Neural cell (in vitro differentiated cells): ENCODE measurements at regions not wholly inside any gene's neighbourhood (a gene's known extent, or its start where the extent isn't known, plus 50 kb on each side); places are given as distances from the start of the nearest gene placed in this dataset.

Experiments used
- EP300 ChIP-seq: fragments of 450-650 bp; conservative IDR thresholded peaks from 2 replicates; pipeline ENCODE4 v1.6.1; 2014; ENCODE audit warnings: antibody characterized with exemption, mild to moderate bottlenecking, moderate library complexity; ENCODE audit not compliant: poor library complexity, severe bottlenecking
- EZH2 ChIP-seq: fragments of 200-600, 300-800 bp; shearing (Covaris generic), sonication (generic); IDR thresholded peaks from 2 replicates; pipeline ENCODE4 v1.6.1; 2014; ENCODE audit warnings: antibody characterized with exemption, low read length, borderline replicate concordance, mild to moderate bottlenecking; ENCODE audit not compliant: insufficient read depth, poor library complexity, severe bottlenecking
- MXI1 ChIP-seq: fragments of 450-650 bp; conservative IDR thresholded peaks from 2 replicates; pipeline ENCODE4 v1.6.1; 2014; ENCODE audit warnings: antibody characterized with exemption, mild to moderate bottlenecking; ENCODE audit not compliant: poor library complexity, severe bottlenecking
- POLR2AphosphoS5 ChIP-seq: IDR thresholded peaks from 2 replicates; pipeline ENCODE4 v1.6.1; 2012
- RAD21 ChIP-seq: fragments of 450-650 bp; conservative IDR thresholded peaks from 2 replicates; pipeline ENCODE4 v1.6.1; 2014; ENCODE audit warnings: antibody characterized with exemption, mild to moderate bottlenecking, moderate library complexity
- SMC3 ChIP-seq: fragments of 450-650 bp; conservative IDR thresholded peaks from 2 replicates; pipeline ENCODE4 v1.6.1; 2014; ENCODE audit warnings: antibody characterized with exemption, mild to moderate bottlenecking, moderate library complexity; ENCODE audit not compliant: poor library complexity
- TAF1 ChIP-seq: IDR thresholded peaks from 2 replicates; pipeline ENCODE4 v1.6.1; 2012; ENCODE audit warnings: low read depth
- TF ChIP-seq, protein P1 (sequence below): IDR thresholded peaks from 2 replicates; pipeline ENCODE4 v1.6.1; 2012; ENCODE audit warnings: borderline replicate concordance
- TF ChIP-seq, protein P2 (sequence below): fragments of 450-650 bp; IDR thresholded peaks from 2 replicates; pipeline ENCODE4 v1.5.1; 2014; ENCODE audit warnings: antibody characterized with exemption, mild to moderate bottlenecking, moderate library complexity; ENCODE audit not compliant: poor library complexity, severe bottlenecking

DNA sequence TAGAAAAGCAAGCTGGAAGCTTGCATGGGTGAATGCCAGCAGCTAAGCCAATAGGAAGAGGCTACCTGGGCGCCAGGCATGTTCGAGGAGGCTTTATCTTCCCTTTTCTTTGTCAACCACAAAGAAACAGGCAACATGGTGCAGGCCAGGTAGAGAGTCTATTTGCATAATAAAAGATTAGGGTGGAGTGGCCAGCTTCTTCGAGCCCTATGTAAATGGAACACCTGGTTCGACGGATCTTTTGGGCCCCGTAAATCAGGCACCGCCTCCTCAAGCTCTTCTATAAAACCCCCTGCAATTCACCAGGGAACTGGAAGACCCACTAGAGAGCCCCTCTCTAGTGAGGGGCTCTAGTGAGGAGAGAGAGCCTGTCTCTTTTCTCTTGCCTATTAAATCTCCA is 1106.2 kb upstream of the CELF2 start:
- TF ChIP-seq SMC3 (no peak), EP300 (no peak), POLR2AphosphoS5 (no peak), EZH2 (no peak), TAF1 (no peak), MXI1 (no peak), RAD21 (no peak)
- TF ChIP-seq, protein P1, sequence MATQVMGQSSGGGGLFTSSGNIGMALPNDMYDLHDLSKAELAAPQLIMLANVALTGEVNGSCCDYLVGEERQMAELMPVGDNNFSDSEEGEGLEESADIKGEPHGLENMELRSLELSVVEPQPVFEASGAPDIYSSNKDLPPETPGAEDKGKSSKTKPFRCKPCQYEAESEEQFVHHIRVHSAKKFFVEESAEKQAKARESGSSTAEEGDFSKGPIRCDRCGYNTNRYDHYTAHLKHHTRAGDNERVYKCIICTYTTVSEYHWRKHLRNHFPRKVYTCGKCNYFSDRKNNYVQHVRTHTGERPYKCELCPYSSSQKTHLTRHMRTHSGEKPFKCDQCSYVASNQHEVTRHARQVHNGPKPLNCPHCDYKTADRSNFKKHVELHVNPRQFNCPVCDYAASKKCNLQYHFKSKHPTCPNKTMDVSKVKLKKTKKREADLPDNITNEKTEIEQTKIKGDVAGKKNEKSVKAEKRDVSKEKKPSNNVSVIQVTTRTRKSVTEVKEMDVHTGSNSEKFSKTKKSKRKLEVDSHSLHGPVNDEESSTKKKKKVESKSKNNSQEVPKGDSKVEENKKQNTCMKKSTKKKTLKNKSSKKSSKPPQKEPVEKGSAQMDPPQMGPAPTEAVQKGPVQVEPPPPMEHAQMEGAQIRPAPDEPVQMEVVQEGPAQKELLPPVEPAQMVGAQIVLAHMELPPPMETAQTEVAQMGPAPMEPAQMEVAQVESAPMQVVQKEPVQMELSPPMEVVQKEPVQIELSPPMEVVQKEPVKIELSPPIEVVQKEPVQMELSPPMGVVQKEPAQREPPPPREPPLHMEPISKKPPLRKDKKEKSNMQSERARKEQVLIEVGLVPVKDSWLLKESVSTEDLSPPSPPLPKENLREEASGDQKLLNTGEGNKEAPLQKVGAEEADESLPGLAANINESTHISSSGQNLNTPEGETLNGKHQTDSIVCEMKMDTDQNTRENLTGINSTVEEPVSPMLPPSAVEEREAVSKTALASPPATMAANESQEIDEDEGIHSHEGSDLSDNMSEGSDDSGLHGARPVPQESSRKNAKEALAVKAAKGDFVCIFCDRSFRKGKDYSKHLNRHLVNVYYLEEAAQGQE = no peak
- TF ChIP-seq, protein P2, sequence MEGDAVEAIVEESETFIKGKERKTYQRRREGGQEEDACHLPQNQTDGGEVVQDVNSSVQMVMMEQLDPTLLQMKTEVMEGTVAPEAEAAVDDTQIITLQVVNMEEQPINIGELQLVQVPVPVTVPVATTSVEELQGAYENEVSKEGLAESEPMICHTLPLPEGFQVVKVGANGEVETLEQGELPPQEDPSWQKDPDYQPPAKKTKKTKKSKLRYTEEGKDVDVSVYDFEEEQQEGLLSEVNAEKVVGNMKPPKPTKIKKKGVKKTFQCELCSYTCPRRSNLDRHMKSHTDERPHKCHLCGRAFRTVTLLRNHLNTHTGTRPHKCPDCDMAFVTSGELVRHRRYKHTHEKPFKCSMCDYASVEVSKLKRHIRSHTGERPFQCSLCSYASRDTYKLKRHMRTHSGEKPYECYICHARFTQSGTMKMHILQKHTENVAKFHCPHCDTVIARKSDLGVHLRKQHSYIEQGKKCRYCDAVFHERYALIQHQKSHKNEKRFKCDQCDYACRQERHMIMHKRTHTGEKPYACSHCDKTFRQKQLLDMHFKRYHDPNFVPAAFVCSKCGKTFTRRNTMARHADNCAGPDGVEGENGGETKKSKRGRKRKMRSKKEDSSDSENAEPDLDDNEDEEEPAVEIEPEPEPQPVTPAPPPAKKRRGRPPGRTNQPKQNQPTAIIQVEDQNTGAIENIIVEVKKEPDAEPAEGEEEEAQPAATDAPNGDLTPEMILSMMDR = no peak
